Fibroblast of peridontal ligament (primary cell): ENCODE measurements at regions not wholly inside any gene's neighbourhood (a gene's known extent, or its start where the extent isn't known, plus 50 kb on each side); places are given as distances from the start of the nearest gene placed in this dataset.
"Not testable (repeated sequence)": the region's sequence is repeated elsewhere in the genome, so short reads cannot be mapped to it uniquely, and the experiment has no call there.

Source experiments
- DNase-seq: peaks from one replicate; pipeline ENCODE4 v3.0.0-alpha.2; 2010; ENCODE audit errors: extremely low read depth

DNA sequence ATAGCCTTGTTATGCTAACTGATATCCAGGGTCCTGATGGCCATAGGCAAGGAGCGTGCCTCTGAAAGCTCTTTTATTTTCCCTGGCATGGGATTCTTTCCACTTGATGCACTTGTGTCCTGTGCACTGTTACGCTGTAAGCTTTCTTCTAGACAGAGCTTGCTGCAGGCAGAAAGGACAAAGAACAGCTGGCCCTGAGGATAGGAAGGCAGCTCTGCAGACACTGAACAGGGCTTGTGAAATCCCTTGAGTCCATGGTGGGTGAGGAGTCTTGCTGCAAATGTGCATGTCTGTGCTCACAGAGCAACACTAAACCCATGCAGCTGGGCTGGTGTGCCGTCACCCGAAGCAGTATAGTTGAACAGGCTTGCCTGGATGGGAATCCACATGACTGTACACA is 126.6 kb downstream of the AKAP11 start:
- DNase-seq, result no peak

DNA sequence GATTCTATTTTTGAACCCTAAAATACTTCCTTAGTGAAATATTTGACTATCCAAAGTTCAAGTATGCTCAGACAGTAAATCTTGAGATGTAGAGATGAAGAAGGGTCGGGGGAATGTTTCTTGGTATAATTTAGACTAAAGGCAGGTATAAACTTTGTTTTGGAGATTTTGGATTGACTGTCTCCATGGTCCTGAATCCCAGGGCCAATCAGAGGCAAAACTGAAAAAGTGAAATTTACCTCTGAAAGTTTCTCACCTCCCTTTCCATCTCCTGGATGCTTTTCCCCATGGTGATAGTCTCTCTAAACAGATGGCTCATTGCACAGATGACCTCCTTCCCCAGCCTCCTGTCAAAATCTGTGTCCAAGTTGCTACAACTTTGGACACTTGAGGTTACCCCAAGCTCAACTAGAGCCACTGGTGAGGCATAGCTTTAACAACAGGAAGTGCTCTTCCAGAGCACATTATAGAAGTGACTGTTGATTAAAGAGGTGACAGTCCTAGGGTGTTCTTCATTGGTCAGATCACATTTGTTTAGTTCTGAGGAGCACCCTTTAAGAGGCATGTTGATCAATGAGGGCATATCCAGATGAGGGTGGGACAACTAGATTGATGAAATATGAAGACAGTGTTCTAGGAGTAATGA is 128.4 kb downstream of the AKAP11 start:
- no peak for DNase-seq

GRCh38 chr13:42401376-42401775 is 129.4 kb downstream of the AKAP11 start:
- no peak for DNase-seq

GRCh38 chr13:42405665-42406390 is 133.9 kb downstream of the AKAP11 start:
- DNase-seq, result no peak

GRCh38 chr13:42409075-42409474 is 137.1 kb downstream of the AKAP11 start:
- DNase-seq, result no peak

DNA sequence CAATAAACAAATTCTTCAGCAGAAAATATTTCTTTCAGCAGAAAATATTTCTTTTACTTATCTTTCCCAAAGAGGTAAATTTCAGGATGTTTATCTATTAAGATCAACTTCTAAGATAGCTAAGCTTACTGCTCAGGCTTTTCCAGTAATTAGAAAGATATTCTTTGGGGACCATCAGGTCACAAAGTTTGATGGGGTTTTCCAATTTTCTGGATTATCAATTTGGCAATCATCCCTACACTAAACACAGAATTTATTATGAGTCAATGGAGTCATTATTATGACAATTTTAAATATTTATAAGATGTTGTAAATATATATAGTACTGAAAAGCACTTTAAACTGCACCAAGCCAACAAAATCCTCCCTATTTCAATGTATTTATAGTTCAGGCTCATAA is 137.6 kb downstream of the AKAP11 start:
- no peak for DNase-seq

- no peak for DNase-seq
Observed at GRCh38 chr13:42412812-42413483, 141.0 kb downstream of the AKAP11 start.

GRCh38 chr13:42413484-42413815 is 141.5 kb downstream of the AKAP11 start:
- peak; percentile 5 for DNase-seq

DNA sequence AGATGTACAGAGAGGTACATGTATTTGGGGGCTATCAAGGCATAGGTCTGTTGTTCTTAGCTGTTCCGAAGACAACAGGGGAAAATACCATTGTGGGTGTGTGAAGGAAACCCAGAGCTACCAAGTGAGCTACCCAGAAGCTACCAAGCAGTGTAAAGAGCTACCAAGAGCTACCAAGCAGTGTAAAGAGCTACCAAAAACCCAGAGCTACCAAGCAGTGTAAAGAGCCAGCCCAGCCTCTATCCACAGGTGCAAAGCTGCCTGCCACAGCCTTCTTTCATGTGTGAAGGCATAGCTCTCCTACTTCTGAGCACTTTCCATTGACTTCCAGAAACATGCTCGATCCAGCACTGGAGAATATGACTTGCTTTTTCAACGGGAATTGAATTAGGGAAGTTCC is 145.7 kb downstream of the AKAP11 start:
- DNase-seq, result no peak

DNA sequence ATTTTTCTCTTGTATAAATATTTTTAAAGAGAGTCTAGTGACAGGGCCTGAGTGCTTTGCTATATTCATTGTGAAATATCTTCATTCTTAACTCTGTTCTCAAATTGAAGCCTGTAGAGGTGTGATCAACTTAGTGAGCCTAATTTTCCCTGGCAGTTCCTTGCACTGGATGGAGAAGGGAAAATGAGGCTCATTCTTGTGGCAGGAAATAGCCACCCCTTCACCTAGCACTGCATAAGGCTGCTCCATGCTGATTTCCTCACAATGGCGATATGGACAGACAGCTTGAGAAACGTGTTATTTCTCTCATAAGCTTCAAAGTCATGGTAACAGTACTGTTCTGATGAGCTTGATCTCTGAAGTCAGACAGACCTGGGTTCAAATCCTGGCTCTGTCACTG is 146.2 kb downstream of the AKAP11 start:
- no peak for DNase-seq

GRCh38 chr13:42420304-42420703 is 148.4 kb downstream of the AKAP11 start:
- DNase-seq, result no peak

- DNase-seq, result no peak
Observed at GRCh38 chr13:42422681-42423080, 150.7 kb downstream of the AKAP11 start.

DNA sequence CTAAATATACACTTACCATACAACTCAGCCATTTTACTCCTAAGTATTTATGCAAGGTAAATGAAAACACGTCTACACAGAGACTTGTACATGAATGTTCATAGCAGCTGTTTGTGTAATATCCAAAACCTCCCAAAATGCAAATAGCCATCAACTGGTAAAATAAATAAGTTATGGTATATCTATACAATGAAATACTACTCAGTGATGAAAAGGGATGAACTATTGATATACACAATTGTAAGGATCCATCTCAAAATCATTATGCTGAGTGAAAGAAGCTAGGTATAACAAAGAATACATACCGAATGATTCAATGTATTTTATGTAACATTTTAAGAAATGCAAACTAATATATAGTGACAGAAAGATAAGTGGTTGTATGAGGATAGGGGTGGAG is 149.8 kb upstream of the TNFSF11 start:
- no peak for DNase-seq

DNA sequence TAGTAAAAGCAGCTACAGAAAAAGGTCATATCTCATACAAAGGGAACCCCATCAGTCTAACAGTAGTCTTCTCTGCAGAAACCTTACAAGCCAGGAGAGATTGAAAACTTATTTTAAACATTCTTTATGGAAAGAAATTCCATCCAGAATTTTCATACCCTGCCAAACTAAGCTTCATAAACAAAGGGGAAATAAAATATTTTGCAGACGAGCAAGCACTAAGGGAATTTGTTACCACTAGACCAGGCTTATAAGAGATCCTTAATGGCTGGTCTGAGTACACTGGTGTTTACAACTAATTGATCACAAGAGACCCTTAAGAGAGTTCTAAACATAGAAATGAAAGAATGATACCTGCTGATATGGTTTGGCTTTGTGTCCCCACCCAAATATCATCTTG is 128.6 kb upstream of the TNFSF11 start:
- DNase-seq, result no peak

DNA sequence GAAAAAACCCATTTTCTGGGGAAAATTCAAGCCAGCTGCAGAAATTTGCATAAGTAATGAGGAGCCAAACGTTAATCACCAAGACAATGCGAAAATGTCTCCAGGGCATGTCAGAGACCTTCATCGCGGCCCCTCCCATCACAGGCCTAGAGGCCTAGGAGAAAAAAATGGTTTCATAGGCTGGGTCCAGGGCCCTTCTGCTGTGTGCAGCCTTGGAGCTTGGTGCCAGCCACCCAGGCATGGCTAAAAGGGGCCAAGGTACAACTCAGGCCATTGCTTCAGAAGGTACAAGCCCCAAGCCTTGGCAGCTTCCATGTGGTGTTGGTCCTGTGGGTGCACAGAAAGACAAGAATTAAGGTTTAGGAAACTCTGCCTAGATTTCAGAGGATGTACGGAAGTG is 127.4 kb upstream of the TNFSF11 start:
- DNase-seq, result not testable (repeated sequence)

DNA sequence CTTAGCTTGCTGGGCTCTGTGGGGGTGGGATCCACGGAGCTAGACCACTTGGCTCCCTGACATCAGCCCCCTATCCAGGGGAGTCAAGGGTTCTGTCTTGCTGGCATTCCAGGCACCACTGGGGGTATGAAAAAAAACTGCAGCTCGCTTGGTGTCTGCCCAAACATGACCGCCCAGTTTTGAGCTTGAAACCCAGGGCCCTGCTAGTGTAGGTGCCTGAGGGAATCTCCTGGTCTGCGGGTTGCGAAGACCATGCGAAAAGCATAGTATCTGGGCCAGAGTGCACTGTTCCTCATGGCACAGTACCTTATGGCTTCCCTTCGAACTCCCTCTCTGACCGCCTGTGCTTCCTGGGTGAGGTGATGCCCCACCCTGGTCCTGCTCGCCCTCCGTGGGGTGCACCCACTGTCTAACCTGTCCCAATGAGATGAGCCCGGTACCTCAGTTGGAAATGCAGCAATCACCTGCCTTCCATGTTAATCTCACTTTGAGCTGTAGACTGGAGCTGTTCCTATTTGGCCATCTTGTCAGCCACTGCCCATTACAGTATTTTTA is 120.8 kb upstream of the TNFSF11 start:
- no peak for DNase-seq

GRCh38 chr13:42454749-42455148 is 119.2 kb upstream of the TNFSF11 start:
- DNase-seq, result no peak

GRCh38 chr13:42458193-42458592 is 115.8 kb upstream of the TNFSF11 start:
- DNase-seq, result no peak

GRCh38 chr13:42466123-42466522 is 107.8 kb upstream of the TNFSF11 start:
- no peak for DNase-seq

DNA sequence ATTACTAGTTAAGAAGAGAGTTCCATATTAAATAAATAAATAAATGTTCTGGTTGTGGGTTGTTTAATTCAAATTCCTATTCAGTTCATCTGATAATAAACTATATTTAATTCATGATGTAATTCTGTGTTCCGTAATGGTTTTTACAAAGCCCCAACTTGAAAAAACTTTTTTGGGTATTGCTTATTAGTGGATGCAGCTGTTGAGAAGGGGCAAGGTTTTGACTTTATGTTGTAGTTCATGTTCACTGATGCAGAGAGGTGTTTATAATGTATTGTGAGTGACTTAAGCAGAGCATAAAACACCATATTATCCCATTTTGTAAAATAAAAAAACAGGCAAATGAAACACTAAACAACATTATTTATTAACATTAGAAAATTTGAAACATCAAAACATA is 107.3 kb upstream of the TNFSF11 start:
- no peak for DNase-seq

DNA sequence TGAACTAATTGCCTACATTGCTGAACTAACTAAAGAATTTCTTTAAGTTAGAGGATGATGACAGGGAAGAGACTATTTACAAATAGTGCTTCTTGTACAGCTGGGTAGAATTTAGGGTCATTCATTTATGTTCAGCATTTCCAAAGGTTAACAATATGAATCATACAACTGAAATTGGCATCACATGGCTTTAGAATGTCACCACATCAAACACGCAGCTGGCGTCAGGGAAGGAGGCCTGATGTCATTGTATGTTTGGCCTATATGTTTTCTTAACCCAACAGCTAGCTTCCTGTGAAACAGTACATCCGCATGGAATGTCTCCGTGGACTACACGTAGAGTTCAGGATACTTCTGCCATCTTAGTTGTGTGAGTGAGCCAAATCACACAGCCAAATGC is 99.0 kb upstream of the TNFSF11 start:
- peak; percentile 78 for DNase-seq

GRCh38 chr13:42477596-42478190 is 96.3 kb upstream of the TNFSF11 start:
- DNase-seq, result peak; percentile 7
